ES-I3 (cell line): ENCODE measurements at regions not wholly inside any gene's neighbourhood (a gene's known extent, or its start where the extent isn't known, plus 50 kb on each side); places are given as distances from the start of the nearest gene placed in this dataset.

Experiments used
- H3K36me3 ChIP-seq: 2 replicates; pipeline ENCODE4 v1.6.1; 2013; ENCODE audit warnings: mild to moderate bottlenecking, low read length, control low read depth, moderate library complexity; ENCODE audit not compliant: insufficient read depth
- H3K4me1 ChIP-seq: 2 replicates; pipeline ENCODE4 v1.6.1; 2013; ENCODE audit warnings: mild to moderate bottlenecking, control low read depth, low read length; ENCODE audit not compliant: insufficient read depth
- H3K9ac ChIP-seq: 2 replicates; pipeline ENCODE4 v1.6.1; 2013; ENCODE audit warnings: low read depth, mild to moderate bottlenecking, low read length, moderate library complexity
- H3K9me3 ChIP-seq: 2 replicates; pipeline ENCODE4 v1.6.1; 2013; ENCODE audit warnings: mild to moderate bottlenecking, low read length, moderate library complexity; ENCODE audit not compliant: control insufficient read depth, insufficient read depth

DNA sequence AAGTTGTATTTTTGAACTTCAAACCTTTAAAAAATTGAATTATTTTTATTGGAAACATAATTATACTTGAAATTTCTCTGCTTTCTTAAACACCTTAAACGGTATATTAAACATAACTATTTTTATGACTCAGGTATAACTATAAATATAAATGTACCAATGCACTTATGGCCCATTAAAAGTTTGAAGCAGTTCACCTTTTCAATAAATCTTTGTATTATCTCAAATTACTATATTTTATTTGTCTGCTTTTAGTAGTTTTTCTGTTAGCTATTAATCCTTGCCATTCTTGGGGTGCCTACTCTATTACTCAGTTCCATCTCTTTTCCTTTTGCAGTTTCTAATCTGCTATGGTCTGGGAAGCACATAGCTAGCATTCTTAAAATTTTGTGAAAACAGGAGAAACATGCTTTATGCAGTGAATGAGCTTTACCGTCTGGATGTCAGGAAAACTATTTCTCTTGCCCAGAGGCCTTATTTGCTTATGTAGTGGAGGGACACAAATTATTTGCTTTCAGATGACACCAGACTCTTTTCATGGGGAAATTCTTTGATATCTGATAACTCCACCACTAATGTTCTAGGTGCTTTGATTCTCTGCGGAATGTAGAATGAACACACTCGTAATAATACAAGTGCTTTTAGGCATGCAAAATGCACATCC, 378.9 kb upstream of the CITED2 start:
- H3K4me1 ChIP-seq, result peaks cover 9% of the 10 kb centered on the region
- no peaks in the 10 kb centered on the region for H3K9me3 ChIP-seq
- no peak overlapping the region for H3K9ac ChIP-seq

GRCh38 chr6:139752086-139752485, 377.6 kb upstream of the CITED2 start:
- Histone ChIP-seq H3K36me3 (no peaks in the 10 kb centered on the region), H3K9me3 (no peaks in the 10 kb centered on the region), H3K4me1 (peaks cover 9% of the 10 kb centered on the region), H3K9ac (no peak overlapping the region)

More for the DNA sequence above, 378.9 kb upstream of the CITED2 start:
- H3K36me3 ChIP-seq, result no peaks in the 10 kb centered on the region

DNA sequence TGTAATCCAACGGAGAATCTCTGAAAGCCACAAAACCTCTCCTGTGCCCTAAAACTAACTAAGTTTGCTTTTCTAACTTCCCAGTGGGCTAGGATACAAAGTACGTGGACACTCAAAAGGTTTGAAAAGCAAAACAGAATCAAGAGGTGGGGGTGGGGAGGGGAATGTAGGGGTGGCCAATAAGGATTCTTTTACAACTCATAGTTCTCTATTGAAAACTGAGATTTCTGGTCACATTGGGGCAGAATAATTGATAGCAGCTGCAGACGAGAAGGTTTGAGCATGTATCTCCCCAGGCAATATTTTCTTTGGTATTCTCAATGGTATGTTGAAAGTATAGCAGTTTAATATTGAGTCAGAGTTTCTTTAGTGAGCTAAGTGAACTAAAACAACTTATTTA, 376.7 kb upstream of the CITED2 start:
- peaks cover 9% of the 10 kb centered on the region for H3K4me1 ChIP-seq
- H3K9ac ChIP-seq, result no peak overlapping the region
- no peaks in the 10 kb centered on the region for H3K9me3 ChIP-seq
- no peaks in the 10 kb centered on the region for H3K36me3 ChIP-seq

DNA sequence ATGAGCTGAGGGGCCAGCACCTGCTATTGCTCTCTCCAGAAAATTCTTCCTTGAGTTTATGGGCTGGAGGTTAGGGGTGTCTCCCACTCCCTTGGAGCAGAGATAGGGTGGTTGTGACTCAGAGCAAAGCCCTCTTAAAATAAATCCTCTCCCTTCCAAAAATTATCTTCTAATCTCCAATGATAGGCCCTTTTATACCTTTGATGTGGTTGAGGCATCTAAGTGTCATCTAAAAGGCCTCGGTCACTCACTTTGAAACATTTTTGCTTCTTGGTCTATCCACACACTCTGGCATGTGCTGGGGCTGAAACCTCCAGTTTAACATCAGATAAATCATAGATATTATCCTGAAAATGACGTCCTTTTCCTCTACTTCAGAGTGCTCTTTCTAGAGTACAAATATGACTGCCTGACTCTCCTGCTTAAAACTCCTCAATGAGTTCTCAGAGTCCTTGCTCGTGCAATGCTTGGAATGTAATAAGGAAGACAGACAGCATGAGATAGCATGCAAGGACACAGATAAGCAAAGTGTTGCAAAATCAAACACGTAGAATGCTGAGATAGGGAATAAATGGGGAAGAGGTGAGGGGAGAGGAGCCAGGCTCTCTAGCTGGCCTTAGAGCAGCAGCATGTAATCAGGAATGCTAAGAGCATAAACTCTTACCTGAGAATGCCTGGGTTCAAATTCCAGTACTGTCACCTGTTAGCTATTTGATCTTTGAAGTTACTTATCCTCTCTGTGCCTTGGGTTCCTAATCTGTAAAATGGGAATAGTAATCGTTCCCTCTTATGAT, 374.1 kb upstream of the CITED2 start:
- Histone ChIP-seq H3K9me3 (no peaks in the 10 kb centered on the region), H3K9ac (no peak overlapping the region), H3K36me3 (no peaks in the 10 kb centered on the region), H3K4me1 (peaks cover 4% of the 10 kb centered on the region)

- no peak overlapping the region for H3K9ac ChIP-seq
- no peaks in the 10 kb centered on the region for H3K9me3 ChIP-seq
- no peaks in the 10 kb centered on the region for H3K36me3 ChIP-seq
- H3K4me1 ChIP-seq, result no peaks in the 10 kb centered on the region
These were observed 372.7 kb upstream of the CITED2 start for GRCh38 chr6:139747154-139747553.

GRCh38 chr6:139744891-139745290, 370.4 kb upstream of the CITED2 start:
- Histone ChIP-seq H3K36me3 (no peaks in the 10 kb centered on the region), H3K4me1 (no peaks in the 10 kb centered on the region), H3K9ac (no peak overlapping the region), H3K9me3 (no peaks in the 10 kb centered on the region)

DNA sequence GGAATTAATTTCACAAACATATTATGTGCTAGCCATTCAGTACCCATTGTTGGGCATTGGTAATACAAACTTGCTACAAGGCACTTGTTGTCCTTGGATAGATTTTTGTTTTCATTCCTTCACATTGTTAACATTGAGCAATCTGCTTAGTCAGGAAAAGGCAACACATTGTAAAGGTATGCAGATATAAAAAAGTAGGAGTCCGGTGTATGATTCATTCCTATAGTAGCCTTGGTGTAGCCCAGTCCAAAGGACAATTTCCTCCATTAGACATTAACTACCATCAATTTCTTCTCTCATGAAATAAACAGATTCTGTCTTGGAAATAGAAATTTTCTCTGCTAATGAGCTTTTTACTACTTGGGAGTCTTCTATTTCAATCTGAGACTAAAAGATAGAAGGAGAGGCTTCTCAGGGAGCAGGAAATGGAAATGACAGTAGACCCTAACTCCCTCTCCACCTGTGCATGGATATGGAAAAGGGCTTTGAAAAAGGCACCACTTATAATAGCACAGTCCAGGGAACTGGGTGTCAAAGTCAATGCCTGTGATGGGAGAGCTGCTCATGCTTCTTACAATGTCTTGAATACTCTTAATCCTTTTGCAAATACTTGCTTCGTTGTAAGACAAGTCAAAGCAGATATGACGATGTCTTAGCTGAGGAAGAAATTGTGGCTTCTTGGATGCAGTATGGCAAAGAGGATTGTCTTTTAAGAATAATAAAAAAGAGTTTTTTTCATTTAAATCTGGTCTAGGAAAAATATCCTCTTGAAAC, 369.4 kb upstream of the CITED2 start:
- H3K9ac ChIP-seq, result no peak overlapping the region
- no peaks in the 10 kb centered on the region for H3K36me3 ChIP-seq
- H3K4me1 ChIP-seq, result no peaks in the 10 kb centered on the region
- H3K9me3 ChIP-seq, result no peaks in the 10 kb centered on the region

GRCh38 chr6:139742671-139743070, 368.2 kb upstream of the CITED2 start:
- Histone ChIP-seq H3K36me3 (no peaks in the 10 kb centered on the region), H3K9me3 (no peaks in the 10 kb centered on the region), H3K4me1 (no peaks in the 10 kb centered on the region), H3K9ac (no peak overlapping the region)

- Histone ChIP-seq H3K4me1 (no peaks in the 10 kb centered on the region), H3K9me3 (no peaks in the 10 kb centered on the region), H3K36me3 (no peaks in the 10 kb centered on the region)
These were observed 364.5 kb upstream of the CITED2 start for GRCh38 chr6:139738801-139739455.

GRCh38 chr6:139736325-139736906, 362.0 kb upstream of the CITED2 start:
- Histone ChIP-seq H3K9me3 (no peaks in the 10 kb centered on the region), H3K9ac (no peak overlapping the region), H3K4me1 (no peaks in the 10 kb centered on the region), H3K36me3 (no peaks in the 10 kb centered on the region)

More at GRCh38 chr6:139738801-139739455, 364.5 kb upstream of the CITED2 start:
- no peak overlapping the region for H3K9ac ChIP-seq

DNA sequence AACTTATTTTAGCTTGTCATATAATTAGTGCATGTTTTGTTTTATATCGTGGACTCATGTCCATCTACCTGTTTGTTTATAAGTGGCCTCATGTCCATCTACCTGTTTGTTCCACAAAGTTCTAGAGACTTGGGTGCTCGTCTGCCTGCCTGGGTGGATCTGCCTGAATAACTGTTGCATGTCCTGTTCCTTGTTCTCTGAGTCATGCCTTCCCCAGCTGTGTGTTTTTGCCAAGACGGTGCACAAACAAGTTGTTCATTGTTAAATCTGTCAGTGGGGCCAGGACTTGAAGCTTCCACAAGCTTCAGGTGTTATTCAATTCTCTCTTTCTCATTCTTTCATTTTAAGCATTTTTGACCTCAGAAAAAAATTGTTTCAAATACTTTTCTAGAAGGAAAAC, 358.0 kb upstream of the CITED2 start:
- Histone ChIP-seq H3K4me1 (no peaks in the 10 kb centered on the region), H3K9me3 (no peaks in the 10 kb centered on the region), H3K36me3 (no peaks in the 10 kb centered on the region), H3K9ac (no peak overlapping the region)

- Histone ChIP-seq H3K4me1 (no peaks in the 10 kb centered on the region), H3K36me3 (no peaks in the 10 kb centered on the region), H3K9me3 (no peaks in the 10 kb centered on the region), H3K9ac (no peak overlapping the region)
These were observed 356.0 kb upstream of the CITED2 start for GRCh38 chr6:139730340-139730974.

DNA sequence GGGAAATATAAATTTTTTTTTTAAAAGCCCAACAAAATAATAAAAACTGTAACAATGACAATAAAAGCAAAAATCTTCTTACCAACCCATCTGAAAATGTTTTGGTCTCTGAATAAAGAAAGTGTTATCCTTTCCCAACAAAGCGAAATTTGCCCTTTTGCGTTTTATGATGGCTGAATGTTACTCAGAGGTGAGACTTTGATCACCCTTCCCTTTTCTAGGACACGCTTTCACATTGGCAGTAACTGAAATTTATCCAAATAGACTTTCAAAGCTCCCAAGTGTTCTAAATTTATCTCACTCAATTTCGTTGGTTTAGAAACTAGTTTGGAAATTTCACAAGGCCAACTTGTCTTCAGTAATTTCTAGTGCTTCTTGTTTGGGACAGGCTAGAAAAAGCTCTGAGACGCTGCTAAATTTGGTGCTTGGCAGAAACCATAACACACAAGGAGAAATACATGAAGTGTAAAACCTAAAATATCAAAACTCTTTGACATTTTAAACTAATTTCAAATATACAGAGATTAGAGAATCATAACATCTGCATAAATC, 354.5 kb upstream of the CITED2 start:
- H3K9me3 ChIP-seq, result no peaks in the 10 kb centered on the region
- no peaks in the 10 kb centered on the region for H3K36me3 ChIP-seq
- no peak overlapping the region for H3K9ac ChIP-seq
- H3K4me1 ChIP-seq, result no peaks in the 10 kb centered on the region
